AG08396 (cell line): ENCODE measurements at regions not wholly inside any gene's neighbourhood (a gene's known extent, or its start where the extent isn't known, plus 50 kb on each side); places are given as distances from the start of the nearest gene placed in this dataset.
"Not testable (repeated sequence)": the region's sequence is repeated elsewhere in the genome, so short reads cannot be mapped to it uniquely, and the experiment has no call there.

Experiments
- DNase-seq: peaks from one replicate; pipeline ENCODE4 v3.0.0; 2012; ENCODE audit warnings: low spot score, mixed read lengths

- no peak for DNase-seq
Observed at GRCh38 chr11:98029832-98030231, 990.9 kb upstream of the CNTN5 start.

GRCh38 chr11:98036810-98037209, 983.9 kb upstream of the CNTN5 start:
- no peak for DNase-seq

GRCh38 chr11:98040061-98040808, 980.5 kb upstream of the CNTN5 start:
- no peak for DNase-seq

GRCh38 chr11:98047647-98048046, 973.1 kb upstream of the CNTN5 start:
- DNase-seq = no peak

- DNase-seq = no peak
Observed at GRCh38 chr11:98053851-98054250, 966.9 kb upstream of the CNTN5 start.

GRCh38 chr11:98056945-98057344, 963.8 kb upstream of the CNTN5 start:
- DNase-seq = no peak

- no peak for DNase-seq
Observed at GRCh38 chr11:98059488-98059887, 961.3 kb upstream of the CNTN5 start.

- DNase-seq = no peak
Observed at GRCh38 chr11:98060759-98061158, 960.0 kb upstream of the CNTN5 start.

GRCh38 chr11:98061858-98062257, 958.9 kb upstream of the CNTN5 start:
- DNase-seq = no peak

GRCh38 chr11:98062714-98063113, 958.0 kb upstream of the CNTN5 start:
- no peak for DNase-seq

GRCh38 chr11:98068251-98068650, 952.5 kb upstream of the CNTN5 start:
- DNase-seq = no peak

- not testable (repeated sequence) for DNase-seq
Observed at GRCh38 chr11:98069147-98069546, 951.6 kb upstream of the CNTN5 start.

GRCh38 chr11:98069861-98070260, 950.9 kb upstream of the CNTN5 start:
- DNase-seq = no peak

- DNase-seq = no peak
Observed at GRCh38 chr11:98090861-98091505, 929.8 kb upstream of the CNTN5 start.

GRCh38 chr11:98099371-98099770, 921.4 kb upstream of the CNTN5 start:
- no peak for DNase-seq

GRCh38 chr11:98100689-98101088, 920.1 kb upstream of the CNTN5 start:
- DNase-seq = no peak

GRCh38 chr11:98101329-98101728, 919.4 kb upstream of the CNTN5 start:
- DNase-seq = no peak

GRCh38 chr11:98104249-98104648, 916.5 kb upstream of the CNTN5 start:
- no peak for DNase-seq

- DNase-seq = no peak
Observed at GRCh38 chr11:98107736-98108135, 913.0 kb upstream of the CNTN5 start.

GRCh38 chr11:98110030-98110429, 910.7 kb upstream of the CNTN5 start:
- no peak for DNase-seq

- DNase-seq = no peak
Observed at GRCh38 chr11:98115873-98116272, 904.9 kb upstream of the CNTN5 start.

- DNase-seq = no peak
Observed at GRCh38 chr11:98130117-98130625, 890.6 kb upstream of the CNTN5 start.

- no peak for DNase-seq
Observed at GRCh38 chr11:98136357-98136756, 884.4 kb upstream of the CNTN5 start.

GRCh38 chr11:98137437-98137836, 883.3 kb upstream of the CNTN5 start:
- no peak for DNase-seq
